ENCODE measurements at regions not wholly inside any gene's neighbourhood (a gene's known extent, or its start where the extent isn't known, plus 50 kb on each side); places are given as distances from the start of the nearest gene placed in this dataset.
A peak's percentile ranks its signal among the peaks of the same experiment; 100 is the strongest.

GRCh38 chrX:43493756-43494155, 162.3 kb upstream of the MAOA start:
- WGBS, 2 donors = 28 to 34% methylated on average over 3 of the region's 3 CpGs
- FAIRE-seq (no peak), DNase-seq (peak in 1 of 6 donors; percentile 17), ATAC-seq (no peak)
- Histone ChIP-seq H3K27ac (no peak overlapping the region), H3K4me1 (no peaks in the 10 kb centered on the region), H3K27me3 (peaks cover 0 to 4% (median under 1%) of the 10 kb centered on the region in 4 donors), H3K9me3 (no peaks in the 10 kb centered on the region), H3K36me3 (no peaks in the 10 kb centered on the region), H3K4me3 (no peak overlapping the region)
- no peak for TF ChIP-seq CTCF (IDR thresholded peaks at IDR 0.05)
- intact Hi-C loops (cut with DNase I) = no loop called here

GRCh38 chrX:43500246-43500645, 155.9 kb upstream of the MAOA start:
- no peak for DNase-seq
- no peak for FAIRE-seq
- intact Hi-C loops (cut with DNase I) = no loop called here
- Histone ChIP-seq H3K4me1 (no peaks in the 10 kb centered on the region), H3K27me3 (peaks cover 0 to 12% (median 2%) of the 10 kb centered on the region in 4 donors), H3K9me3 (no peaks in the 10 kb centered on the region), H3K36me3 (no peaks in the 10 kb centered on the region), H3K4me3 (no peak overlapping the region), H3K27ac (no peak overlapping the region)
- no peak for TF ChIP-seq CTCF (IDR thresholded peaks at IDR 0.05)
- ATAC-seq = no peak
- WGBS, 2 donors = 51 to 73% methylated on average over 1 of the region's 1 CpG

- Histone ChIP-seq H3K4me3 (no peak overlapping the region), H3K27me3 (peaks cover 0 to 12% (median 2%) of the 10 kb centered on the region in 4 donors), H3K36me3 (no peaks in the 10 kb centered on the region), H3K4me1 (no peaks in the 10 kb centered on the region), H3K9me3 (no peaks in the 10 kb centered on the region), H3K27ac (no peak overlapping the region)
- TF ChIP-seq CTCF (IDR thresholded peaks at IDR 0.05) = no peak
- FAIRE-seq (no peak), ATAC-seq (no peak), DNase-seq (no peak)
- WGBS, 2 donors = 49 to 72% methylated on average over 2 of the region's 2 CpGs
- intact Hi-C loops (cut with DNase I) = no loop called here
Measured at GRCh38 chrX:43500996-43501694, 155.0 kb upstream of the MAOA start.

- Histone ChIP-seq H3K27ac (no peak overlapping the region), H3K4me3 (no peak overlapping the region), H3K9me3 (no peaks in the 10 kb centered on the region), H3K27me3 (peaks cover 0 to 15% (median 2%) of the 10 kb centered on the region in 4 donors), H3K36me3 (no peaks in the 10 kb centered on the region), H3K4me1 (no peaks in the 10 kb centered on the region)
- intact Hi-C loops (cut with DNase I) = no loop called here
- FAIRE-seq (no peak), DNase-seq (no peak), ATAC-seq (no peak)
- TF ChIP-seq CTCF (IDR thresholded peaks at IDR 0.05) = no peak
Measured at GRCh38 chrX:43504394-43504793, 151.7 kb upstream of the MAOA start.

GRCh38 chrX:43505769-43506168, 150.3 kb upstream of the MAOA start:
- Histone ChIP-seq H3K4me3 (no peak overlapping the region), H3K27ac (no peak overlapping the region), H3K9me3 (no peaks in the 10 kb centered on the region), H3K36me3 (no peaks in the 10 kb centered on the region), H3K4me1 (no peaks in the 10 kb centered on the region), H3K27me3 (peaks cover 0 to 15% (median 2%) of the 10 kb centered on the region in 4 donors)
- no peak for TF ChIP-seq CTCF (IDR thresholded peaks at IDR 0.05)
- intact Hi-C loops (cut with DNase I) = no loop called here
- ATAC-seq (no peak), FAIRE-seq (no peak), DNase-seq (no peak)
- WGBS, 2 donors = 53% methylated on average over 3 of the region's 3 CpGs
